Activated CD4-positive, alpha-beta T cell treated with anti-CD3 and anti-CD28 coated beads, Interleukin-2, Interleukin-4, amounts not matched to agents 100 ng/mL and 50 ng/mL, durations not matched to agents 16 hours and 8 hours (primary cell): ENCODE measurements at regions not wholly inside any gene's neighbourhood (a gene's known extent, or its start where the extent isn't known, plus 50 kb on each side); places are given as distances from the start of the nearest gene placed in this dataset.
"Not testable (repeated sequence)": the region's sequence is repeated elsewhere in the genome, so short reads cannot be mapped to it uniquely, and the experiment has no call there.

ENCODE experiments used
- DNase-seq: peaks from one replicate; pipeline ENCODE4 v3.0.0-alpha.2; 2020; ENCODE audit warnings: low spot score

DNA sequence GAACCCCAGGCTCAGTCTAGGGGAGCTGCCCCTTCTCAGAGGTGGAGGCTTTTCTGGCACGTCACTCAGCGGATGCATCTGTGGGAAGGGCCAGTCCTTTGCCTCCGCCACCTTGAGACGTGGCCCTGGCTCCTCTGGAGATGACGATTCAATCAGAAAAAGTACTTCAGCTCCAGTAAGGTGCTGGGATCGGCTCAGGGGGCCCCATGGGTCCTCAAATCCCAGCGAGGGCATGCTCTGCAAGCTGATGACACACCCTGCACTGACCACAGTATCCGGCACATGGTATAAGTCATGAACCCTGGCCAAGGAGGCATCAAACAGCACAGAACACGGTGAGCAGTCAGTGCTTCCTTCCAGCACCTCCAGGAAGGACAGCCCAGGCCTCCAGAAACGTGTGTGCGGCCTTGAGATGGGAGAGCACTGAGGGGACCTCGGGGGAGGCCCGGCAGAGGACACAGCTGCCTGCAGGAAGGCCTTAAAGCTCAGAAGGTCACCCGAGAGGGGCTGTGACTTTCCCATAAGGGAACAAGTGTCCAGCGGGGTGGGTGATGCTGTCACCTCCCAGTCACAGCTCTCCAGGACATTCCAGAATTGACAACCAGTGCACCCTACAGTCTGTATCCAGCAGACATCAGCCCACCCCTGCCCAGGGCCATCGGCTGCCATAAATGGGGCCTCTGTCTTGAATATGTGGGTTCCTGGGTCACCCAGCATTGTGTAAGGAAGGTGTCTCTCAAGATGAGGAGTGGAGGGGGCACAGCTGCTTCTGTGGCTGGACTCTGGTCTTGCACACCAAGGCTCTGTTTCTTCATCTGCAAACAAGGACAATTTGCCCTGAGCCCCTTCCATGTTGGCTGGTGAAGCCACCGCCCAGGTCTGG, 205.8 kb downstream of the NDUFA10 start:
- no peak for DNase-seq

DNA sequence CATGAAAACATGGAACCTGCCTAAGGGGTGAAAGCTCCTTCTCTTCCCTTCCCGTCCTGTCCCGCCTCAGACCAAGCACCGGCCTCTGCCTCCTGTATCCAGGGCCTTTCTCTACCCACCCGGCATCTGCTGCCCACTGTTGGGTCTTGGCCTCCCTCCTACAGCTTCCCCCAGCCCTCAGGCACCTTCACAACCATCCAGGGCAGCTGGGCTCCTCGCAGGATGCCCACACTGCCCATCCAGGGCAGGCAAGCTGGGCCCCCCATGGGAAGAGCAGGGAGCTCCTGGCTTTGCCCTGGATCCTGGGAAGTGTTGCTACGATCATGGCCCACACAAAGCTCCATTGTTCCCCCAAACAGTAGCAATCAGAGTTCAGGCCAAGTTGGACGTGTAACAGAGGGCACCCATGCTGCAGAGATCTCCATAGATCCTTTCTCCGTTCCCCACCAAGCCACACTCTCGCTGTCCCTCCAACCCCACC, 206.6 kb downstream of the NDUFA10 start:
- no peak for DNase-seq

DNA sequence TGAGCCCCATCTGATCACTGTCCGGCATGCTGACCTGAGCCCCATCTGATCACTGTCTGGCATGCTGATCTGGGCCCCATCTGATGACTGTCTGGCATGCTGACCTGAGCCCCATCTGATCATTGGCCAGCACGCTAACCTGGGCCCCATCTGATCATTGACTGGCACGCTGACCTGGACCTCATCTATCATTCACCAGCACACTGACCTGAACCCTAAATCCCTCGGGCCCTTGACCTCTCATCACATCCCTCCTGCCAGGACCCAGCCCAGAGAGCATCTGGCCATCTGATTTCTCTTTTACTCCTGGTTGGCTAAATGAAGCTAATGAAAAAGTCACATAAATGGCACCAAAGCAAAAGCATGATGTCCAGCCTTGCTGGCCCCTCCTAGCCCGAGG, 207.1 kb downstream of the NDUFA10 start:
- no peak for DNase-seq

- DNase-seq: not testable (repeated sequence)
Measured at GRCh38 chr2:239817468-239818031, 207.6 kb downstream of the NDUFA10 start.

GRCh38 chr2:239816576-239817467, 208.3 kb downstream of the NDUFA10 start:
- no peak for DNase-seq

GRCh38 chr2:239815671-239816070, 209.5 kb downstream of the NDUFA10 start:
- DNase-seq: no peak

DNA sequence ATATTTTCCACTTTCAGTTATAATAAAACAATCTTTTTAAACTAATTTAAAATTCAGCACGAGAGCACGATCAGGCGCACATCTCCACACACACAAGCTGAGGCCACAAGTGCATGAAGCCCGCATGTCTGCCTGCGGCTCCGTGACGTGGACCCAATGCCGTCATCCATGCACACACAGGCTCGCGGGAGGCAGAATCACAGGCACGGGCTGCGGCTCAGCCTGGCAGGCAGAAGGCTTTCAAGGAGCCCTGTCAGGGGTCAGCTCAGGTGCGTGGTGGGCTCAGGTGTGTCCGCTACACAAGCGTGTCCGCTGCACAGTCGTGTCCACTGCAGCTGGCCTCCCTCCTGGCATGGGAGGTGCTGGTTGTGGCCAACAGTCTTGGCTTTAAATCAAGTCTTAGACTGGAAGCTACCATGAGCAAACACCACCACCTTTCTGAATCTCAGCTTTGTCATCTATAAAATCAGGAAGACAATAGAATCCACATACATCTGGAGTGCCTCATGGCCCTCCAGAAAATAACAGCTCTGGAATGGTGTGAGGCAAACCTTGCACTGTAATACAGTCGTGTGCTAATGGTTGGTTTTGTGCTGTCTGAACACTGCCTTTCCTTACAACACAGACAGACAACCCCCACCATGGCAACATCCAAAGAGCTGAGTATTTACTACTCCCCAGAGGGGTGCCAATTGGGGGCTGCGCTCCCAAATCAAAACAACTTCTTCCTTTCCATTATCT, 210.1 kb downstream of the NDUFA10 start:
- DNase-seq: no peak

DNA sequence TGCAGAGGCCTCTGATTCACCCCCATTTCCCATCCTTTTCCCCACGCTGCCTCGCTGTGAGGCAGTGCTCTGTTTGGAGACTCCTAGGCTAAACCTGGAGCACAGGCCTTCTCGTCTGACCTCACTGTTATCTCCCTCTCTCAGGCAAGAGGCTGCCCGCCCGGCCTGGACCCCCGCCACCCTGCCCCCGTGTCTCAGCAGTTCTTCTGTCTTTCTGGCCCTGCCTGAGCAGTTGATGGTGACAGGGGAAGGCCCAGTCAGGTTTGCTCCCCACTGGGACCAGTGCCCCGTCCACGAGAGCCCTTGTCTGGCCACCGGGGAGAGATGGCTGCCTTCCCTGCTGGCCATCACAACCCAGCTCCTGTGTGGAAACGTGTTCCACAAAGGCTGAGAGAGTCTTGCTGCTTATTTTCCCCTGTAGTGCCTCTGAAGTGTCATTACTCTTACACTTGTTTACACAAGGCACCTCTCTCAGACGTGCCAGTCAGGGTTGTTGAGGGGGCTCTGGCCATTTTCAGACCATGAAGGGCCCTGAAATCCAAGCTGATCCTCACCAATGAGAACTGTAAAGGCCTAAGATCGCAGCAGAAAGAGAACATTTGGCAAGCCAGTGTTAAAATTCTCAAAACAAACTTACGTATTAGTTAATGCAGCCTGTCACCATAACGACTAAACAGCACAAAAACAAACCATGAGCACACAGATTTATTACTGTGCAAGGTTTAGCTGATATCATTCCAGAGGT, 210.9 kb downstream of the NDUFA10 start:
- no peak for DNase-seq

- no peak for DNase-seq
Measured at GRCh38 chr2:239813261-239814115, 211.7 kb downstream of the NDUFA10 start.

DNA sequence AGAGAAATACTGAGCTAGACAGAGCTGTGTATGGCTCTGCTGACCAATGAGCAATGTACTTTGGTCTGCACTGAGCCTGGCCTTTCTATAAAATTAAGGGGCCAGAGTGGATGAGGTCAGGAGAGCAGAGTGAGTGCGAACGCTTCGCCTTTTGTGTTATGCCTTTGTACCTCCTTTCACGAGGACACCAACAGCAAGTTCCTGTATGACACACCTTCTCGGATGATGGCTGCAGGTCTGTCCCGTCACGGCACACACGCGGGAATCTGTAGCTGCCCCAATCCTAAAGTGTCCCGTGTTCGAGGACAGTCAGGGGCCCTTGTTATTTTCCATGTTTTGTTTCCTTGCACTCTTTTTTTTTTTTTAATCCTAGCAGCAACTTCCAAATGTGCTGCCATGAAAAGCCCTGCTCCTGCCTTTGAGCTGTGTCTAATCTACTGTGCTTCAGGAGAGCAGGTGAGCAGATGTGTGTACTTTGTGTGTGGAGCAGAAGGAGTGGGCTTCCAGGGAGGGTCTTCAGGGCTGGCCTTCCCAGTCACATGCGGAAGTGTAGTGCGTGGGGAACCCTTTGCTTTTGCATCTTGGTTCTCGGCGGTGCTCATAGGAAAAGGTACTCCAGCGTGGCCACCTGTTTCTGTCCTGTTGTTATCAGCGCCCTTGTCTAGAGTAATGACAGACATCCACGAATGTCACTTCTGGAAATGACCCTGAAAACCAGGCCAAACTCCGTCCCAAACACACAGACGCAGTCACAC, 213.2 kb downstream of the NDUFA10 start:
- DNase-seq: no peak

DNA sequence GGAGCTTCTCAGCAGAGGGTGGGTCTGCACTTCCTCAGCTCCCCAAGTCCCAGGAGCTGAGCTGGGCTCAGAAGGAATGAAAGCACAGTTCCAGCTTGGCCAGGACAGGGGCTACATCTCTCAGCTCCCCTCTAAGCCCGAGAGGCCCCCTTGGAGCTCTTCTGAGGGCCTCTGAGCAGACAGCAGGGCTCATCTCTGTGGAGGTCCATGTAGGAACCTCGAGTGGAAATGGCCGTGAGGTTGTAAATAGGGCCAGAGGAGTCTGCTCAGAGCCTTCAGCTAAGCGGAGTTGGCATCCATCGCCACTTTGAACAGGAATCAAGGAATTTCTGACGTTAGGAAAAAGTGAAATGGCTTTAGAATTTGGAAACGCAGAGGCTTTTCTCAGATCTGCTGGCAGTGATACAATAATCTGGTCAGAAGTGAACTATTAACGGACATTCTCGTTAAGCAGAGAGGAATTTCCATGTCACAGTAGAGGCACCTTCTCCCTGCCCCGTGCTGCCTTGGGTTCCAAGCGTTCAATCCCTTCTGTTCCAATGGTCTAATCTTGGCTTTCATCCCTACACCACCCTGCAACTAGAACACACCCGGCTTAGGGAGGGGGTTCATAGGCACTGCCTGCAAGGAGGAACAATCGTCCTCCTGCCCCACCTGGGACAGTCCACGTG, 213.9 kb downstream of the NDUFA10 start:
- no peak for DNase-seq

GRCh38 chr2:239809391-239809790, 215.8 kb downstream of the NDUFA10 start:
- DNase-seq: no peak

DNA sequence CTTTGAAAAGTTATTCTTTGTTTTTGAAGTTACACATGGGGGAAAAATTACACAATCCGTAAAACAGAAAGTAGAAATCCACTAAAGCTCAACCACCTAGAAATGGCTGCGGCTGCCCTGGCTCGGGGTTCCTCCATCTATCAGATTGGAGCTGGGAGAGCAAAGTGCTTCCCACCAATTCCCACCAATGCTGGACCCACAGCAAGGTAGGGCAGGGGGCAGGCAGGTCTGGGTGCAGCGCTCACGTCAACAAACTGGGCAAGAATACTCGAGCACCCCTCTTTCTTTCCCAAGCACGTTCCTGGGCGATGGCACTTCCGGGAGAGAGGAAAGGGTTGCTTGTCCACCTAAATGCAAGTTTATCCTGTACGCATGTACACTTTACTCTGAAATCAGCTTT, 217.6 kb downstream of the NDUFA10 start:
- DNase-seq: no peak

DNA sequence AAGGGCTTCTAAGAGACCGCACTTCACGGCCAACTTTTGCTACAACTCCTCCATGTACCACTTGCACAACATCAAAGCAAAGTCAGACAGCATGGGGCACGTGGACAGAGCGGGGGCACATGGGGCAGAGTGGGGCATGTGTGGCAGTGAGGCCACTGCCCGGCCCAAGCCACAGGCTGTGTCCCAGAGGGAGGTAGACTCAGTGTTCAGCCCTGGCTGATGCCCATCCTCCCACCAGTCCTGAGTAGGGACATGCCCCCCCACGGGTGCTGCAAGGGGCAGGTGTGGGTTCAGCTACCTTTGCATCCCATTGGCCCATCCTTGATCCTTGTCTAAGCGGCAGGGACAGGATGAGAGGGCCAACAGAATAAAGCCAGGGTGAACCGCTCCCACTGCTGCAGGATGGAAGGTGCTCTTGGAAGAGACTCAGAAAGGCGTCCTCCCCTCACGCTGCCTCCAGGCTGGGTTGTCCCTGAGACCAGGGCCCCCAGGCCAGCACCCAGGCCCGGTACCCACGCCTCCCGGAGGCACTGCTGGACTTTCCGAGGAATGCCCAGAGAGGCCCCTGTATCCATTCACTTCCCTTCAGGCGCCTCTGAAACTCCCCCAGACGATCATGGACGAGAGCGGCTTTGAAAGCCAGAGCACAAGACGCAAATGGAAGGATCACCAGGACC, 218.2 kb downstream of the NDUFA10 start:
- DNase-seq: no peak

- no peak for DNase-seq
Measured at GRCh38 chr2:239806276-239806675, 218.9 kb downstream of the NDUFA10 start.

DNA sequence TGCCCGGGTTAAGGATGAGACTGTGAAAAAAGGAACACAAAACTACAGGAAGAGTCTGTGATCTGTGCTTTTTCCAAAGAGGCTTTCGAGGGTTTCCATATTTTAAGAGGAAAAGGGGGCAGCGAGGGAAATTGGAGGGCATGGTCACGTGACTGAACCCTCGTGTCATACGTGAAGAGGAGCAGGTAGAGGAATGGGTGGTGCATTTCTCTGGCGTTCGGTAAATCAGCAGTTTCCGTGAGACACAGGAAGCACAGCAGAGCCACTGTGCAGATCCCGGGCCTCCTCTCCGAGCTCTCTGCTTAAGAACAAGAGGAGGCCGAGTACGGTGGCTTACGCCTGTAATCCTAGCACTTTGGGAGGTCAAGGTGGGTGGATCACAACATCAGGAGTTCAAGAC, 219.7 kb downstream of the NDUFA10 start:
- DNase-seq: no peak

- no peak for DNase-seq
Measured at GRCh38 chr2:239805043-239805329, 220.2 kb downstream of the NDUFA10 start.
